Large intestine (tissue), 3 donors: ENCODE measurements at regions not wholly inside any gene's neighbourhood (a gene's known extent, or its start where the extent isn't known, plus 50 kb on each side); places are given as distances from the start of the nearest gene placed in this dataset.
A peak's percentile ranks its signal among the peaks of the same experiment; 100 is the strongest.

Source experiments
- DNase-seq, 2 donors: peaks; one replicate each; pipeline versions ENCODE4 v3.0.0 to v3.0.0-alpha.2; 2013
- H3K27ac ChIP-seq: one replicate; pipeline ENCODE4 v1.5.1; 2013; ENCODE audit warnings: low read length
- H3K27me3 ChIP-seq: 2 replicates; pipeline ENCODE4 v1.6.1; 2013; ENCODE audit warnings: low read length; ENCODE audit not compliant: control insufficient read depth, insufficient read depth
- H3K36me3 ChIP-seq: 2 replicates; pipeline ENCODE4 v1.6.1; 2013; ENCODE audit warnings: low read length; ENCODE audit not compliant: control insufficient read depth, insufficient read depth
- H3K4me1 ChIP-seq: one replicate; pipeline ENCODE4 v1.6.1; 2013; ENCODE audit warnings: low read length; ENCODE audit not compliant: control insufficient read depth, insufficient read depth
- H3K4me3 ChIP-seq: one replicate; pipeline ENCODE4 v1.5.1; 2013; ENCODE audit warnings: low read length
- H3K9me3 ChIP-seq: one replicate; pipeline ENCODE4 v1.6.1; 2013; ENCODE audit warnings: mild to moderate bottlenecking, low read depth, low read length, moderate library complexity; ENCODE audit not compliant: control insufficient read depth
- WGBS: methylation state at CpG from one replicate; pipeline ENCODE4 v1.1.5; 2013; ENCODE audit warnings: low lambda C conversion rate; ENCODE audit not compliant: insufficient coverage; 5-methylcytosine and 5-hydroxymethylcytosine counted together

GRCh38 chr2:128543646-128544045 is 225.0 kb upstream of the HS6ST1 start:
- Histone ChIP-seq H3K4me3 (no peak overlapping the region), H3K27ac (no peak overlapping the region), H3K27me3 (no peaks in the 10 kb centered on the region), H3K4me1 (no peaks in the 10 kb centered on the region), H3K9me3 (peaks cover 5% of the 10 kb centered on the region), H3K36me3 (no peaks in the 10 kb centered on the region)
- no CpG with 5 or more reads among the region's 10 CpGs for whole genome bisulfite sequencing
- no peak for DNase-seq

- no peak for DNase-seq
- peaks cover under 1% of the 10 kb centered on the region for H3K4me1 ChIP-seq
- H3K9me3 ChIP-seq, result peaks cover 5% of the 10 kb centered on the region
- no peaks in the 10 kb centered on the region for H3K36me3 ChIP-seq
- H3K4me3 ChIP-seq, result no peak overlapping the region
- no peaks in the 10 kb centered on the region for H3K27me3 ChIP-seq
- 74% methylated on average over 3 of the region's 16 CpGs for whole genome bisulfite sequencing
- no peak overlapping the region for H3K27ac ChIP-seq
Measured at GRCh38 chr2:128544321-128545037, 225.8 kb upstream of the HS6ST1 start.

- H3K27me3 ChIP-seq, result no peaks in the 10 kb centered on the region
- peaks cover 5% of the 10 kb centered on the region for H3K9me3 ChIP-seq
- no peak overlapping the region for H3K27ac ChIP-seq
- H3K4me3 ChIP-seq, result no peak overlapping the region
- peaks cover 3% of the 10 kb centered on the region for H3K4me1 ChIP-seq
- H3K36me3 ChIP-seq, result no peaks in the 10 kb centered on the region
- no peak for DNase-seq
- WGBS, result no CpG with 5 or more reads among the region's 5 CpGs
Measured at GRCh38 chr2:128545085-128545484, 226.4 kb upstream of the HS6ST1 start.

- Histone ChIP-seq H3K4me1 (peaks cover 3% of the 10 kb centered on the region), H3K27ac (no peak overlapping the region), H3K27me3 (no peaks in the 10 kb centered on the region), H3K4me3 (no peak overlapping the region), H3K9me3 (peaks cover 5% of the 10 kb centered on the region), H3K36me3 (no peaks in the 10 kb centered on the region)
- 100% methylated on average over 3 of the region's 7 CpGs for WGBS
- no peak for DNase-seq
Measured at GRCh38 chr2:128545829-128546228, 227.2 kb upstream of the HS6ST1 start.

GRCh38 chr2:128547667-128548066 is 229.0 kb upstream of the HS6ST1 start:
- Histone ChIP-seq H3K36me3 (no peaks in the 10 kb centered on the region), H3K4me1 (peaks cover 3% of the 10 kb centered on the region), H3K4me3 (no peak overlapping the region), H3K27ac (no peak overlapping the region), H3K27me3 (no peaks in the 10 kb centered on the region), H3K9me3 (peaks cover 5% of the 10 kb centered on the region)
- WGBS, result 100% methylated on average over 2 of the region's 3 CpGs
- no peak for DNase-seq

- no peaks in the 10 kb centered on the region for H3K27me3 ChIP-seq
- H3K4me3 ChIP-seq, result no peak overlapping the region
- no peak overlapping the region for H3K27ac ChIP-seq
- H3K4me1 ChIP-seq, result peaks cover 3% of the 10 kb centered on the region
- 100% methylated on average over 2 of the region's 9 CpGs for WGBS
- H3K9me3 ChIP-seq, result peaks cover 5% of the 10 kb centered on the region
- DNase-seq, result no peak
- no peaks in the 10 kb centered on the region for H3K36me3 ChIP-seq
Measured at GRCh38 chr2:128548461-128548891, 229.8 kb upstream of the HS6ST1 start.

GRCh38 chr2:128549094-128549493 is 230.4 kb upstream of the HS6ST1 start:
- H3K4me1 ChIP-seq, result peaks cover 3% of the 10 kb centered on the region
- no peaks in the 10 kb centered on the region for H3K36me3 ChIP-seq
- H3K27me3 ChIP-seq, result no peaks in the 10 kb centered on the region
- DNase-seq, result no peak
- peaks cover 5% of the 10 kb centered on the region for H3K9me3 ChIP-seq
- no peak overlapping the region for H3K27ac ChIP-seq
- WGBS, result no CpG with 5 or more reads among the region's 5 CpGs
- no peak overlapping the region for H3K4me3 ChIP-seq

- Histone ChIP-seq H3K4me3 (no peak overlapping the region), H3K9me3 (peaks cover 5% of the 10 kb centered on the region), H3K27me3 (no peaks in the 10 kb centered on the region), H3K27ac (no peak overlapping the region), H3K36me3 (no peaks in the 10 kb centered on the region), H3K4me1 (peaks cover 3% of the 10 kb centered on the region)
- no CpG with 5 or more reads among the region's 11 CpGs for WGBS
- DNase-seq, result peak in 1 of 2 donors; percentile 15
Measured at GRCh38 chr2:128549646-128550260, 231.1 kb upstream of the HS6ST1 start.

- Histone ChIP-seq H3K36me3 (no peaks in the 10 kb centered on the region), H3K27me3 (no peaks in the 10 kb centered on the region), H3K9me3 (peaks cover 5% of the 10 kb centered on the region), H3K27ac (no peak overlapping the region), H3K4me3 (no peak overlapping the region), H3K4me1 (peaks cover 3% of the 10 kb centered on the region)
- DNase-seq, result no peak
- WGBS, result no CpG with 5 or more reads among the region's 6 CpGs
Measured at GRCh38 chr2:128550389-128550788, 231.7 kb upstream of the HS6ST1 start.

GRCh38 chr2:128550801-128551416 is 232.2 kb upstream of the HS6ST1 start:
- no peak for DNase-seq
- no peaks in the 10 kb centered on the region for H3K27me3 ChIP-seq
- no peaks in the 10 kb centered on the region for H3K36me3 ChIP-seq
- H3K9me3 ChIP-seq, result peaks cover 5% of the 10 kb centered on the region
- H3K4me1 ChIP-seq, result peaks cover 3% of the 10 kb centered on the region
- no peak overlapping the region for H3K27ac ChIP-seq
- no peak overlapping the region for H3K4me3 ChIP-seq
- WGBS, result no CpG with 5 or more reads among the region's 9 CpGs
